ENCODE measurements at regions not wholly inside any gene's neighbourhood (a gene's known extent, or its start where the extent isn't known, plus 50 kb on each side); places are given as distances from the start of the nearest gene placed in this dataset.

GRCh38 chr10:33386926-33387325 is 52.5 kb upstream of the NRP1 start:
- Histone ChIP-seq H3K4me2 (ENCODE audit: insufficient read depth, low read length) (no peak overlapping the region), H3K27ac (ENCODE audit: low read length) (no peak overlapping the region), H4K20me1 (ENCODE audit: insufficient read depth, low read length) (no peaks in the 10 kb centered on the region), H3K36me3 (ENCODE audit: insufficient read depth, low read length) (no peaks in the 10 kb centered on the region), H3K9ac (ENCODE audit: low read depth, low read length) (no peak overlapping the region), H3K4me1 (ENCODE audit: insufficient read depth, low read length) (no peaks in the 10 kb centered on the region), H2AFZ (ENCODE audit: low read depth, low read length) (no peak overlapping the region), H3K79me2 (ENCODE audit: insufficient read depth, low read length) (no peaks in the 10 kb centered on the region), H3K4me3 (ENCODE audit: low read depth in 1 of 2, low read length in 2 of 2) (no peak overlapping the region), H3K27me3 (ENCODE audit: insufficient read depth, low read length, poor library complexity) (peaks cover 4% of the 10 kb centered on the region), H3K9me3 (ENCODE audit: insufficient read depth, low read length, severe bottlenecking) (no peaks in the 10 kb centered on the region)
- no peak for DNase-seq
- TF ChIP-seq, protein P1, sequence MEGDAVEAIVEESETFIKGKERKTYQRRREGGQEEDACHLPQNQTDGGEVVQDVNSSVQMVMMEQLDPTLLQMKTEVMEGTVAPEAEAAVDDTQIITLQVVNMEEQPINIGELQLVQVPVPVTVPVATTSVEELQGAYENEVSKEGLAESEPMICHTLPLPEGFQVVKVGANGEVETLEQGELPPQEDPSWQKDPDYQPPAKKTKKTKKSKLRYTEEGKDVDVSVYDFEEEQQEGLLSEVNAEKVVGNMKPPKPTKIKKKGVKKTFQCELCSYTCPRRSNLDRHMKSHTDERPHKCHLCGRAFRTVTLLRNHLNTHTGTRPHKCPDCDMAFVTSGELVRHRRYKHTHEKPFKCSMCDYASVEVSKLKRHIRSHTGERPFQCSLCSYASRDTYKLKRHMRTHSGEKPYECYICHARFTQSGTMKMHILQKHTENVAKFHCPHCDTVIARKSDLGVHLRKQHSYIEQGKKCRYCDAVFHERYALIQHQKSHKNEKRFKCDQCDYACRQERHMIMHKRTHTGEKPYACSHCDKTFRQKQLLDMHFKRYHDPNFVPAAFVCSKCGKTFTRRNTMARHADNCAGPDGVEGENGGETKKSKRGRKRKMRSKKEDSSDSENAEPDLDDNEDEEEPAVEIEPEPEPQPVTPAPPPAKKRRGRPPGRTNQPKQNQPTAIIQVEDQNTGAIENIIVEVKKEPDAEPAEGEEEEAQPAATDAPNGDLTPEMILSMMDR (IDR thresholded peaks at IDR 0.05; ENCODE audit: borderline replicate concordance, extremely low read depth, low read length, poor library complexity, severe bottlenecking) = no peak
- TF ChIP-seq EZH2 (IDR thresholded peaks at IDR 0.05; ENCODE audit: borderline replicate concordance, low read depth, low read length, severe bottlenecking) = no peak
- ATAC-seq (ENCODE audit: insufficient read depth, low read depth) = no peak

- no peak for TF ChIP-seq EZH2 (IDR thresholded peaks at IDR 0.05; ENCODE audit: borderline replicate concordance, low read depth, low read length, severe bottlenecking)
- TF ChIP-seq, protein P1 (IDR thresholded peaks at IDR 0.05; ENCODE audit: borderline replicate concordance, extremely low read depth, low read length, poor library complexity, severe bottlenecking) = no peak
- no peak for ATAC-seq (ENCODE audit: insufficient read depth, low read depth)
Observed at GRCh38 chr10:33385686-33386085, 51.2 kb upstream of the NRP1 start.

GRCh38 chr10:33385015-33385414 is 50.5 kb upstream of the NRP1 start:
- peaks cover 4% of the 10 kb centered on the region for H3K27me3 ChIP-seq (ENCODE audit: insufficient read depth, low read length, poor library complexity)
- TF ChIP-seq, protein P1 (IDR thresholded peaks at IDR 0.05; ENCODE audit: borderline replicate concordance, extremely low read depth, low read length, poor library complexity, severe bottlenecking) = no peak
- TF ChIP-seq EZH2 (IDR thresholded peaks at IDR 0.05; ENCODE audit: borderline replicate concordance, low read depth, low read length, severe bottlenecking) = no peak
- no peak overlapping the region for H3K4me3 ChIP-seq (ENCODE audit: low read depth in 1 of 2, low read length in 2 of 2)
- no peak overlapping the region for H3K27ac ChIP-seq (ENCODE audit: low read length)
- H3K36me3 ChIP-seq (ENCODE audit: insufficient read depth, low read length) = no peaks in the 10 kb centered on the region
- no peaks in the 10 kb centered on the region for H3K4me1 ChIP-seq (ENCODE audit: insufficient read depth, low read length)
- no peaks in the 10 kb centered on the region for H3K79me2 ChIP-seq (ENCODE audit: insufficient read depth, low read length)
- H3K9ac ChIP-seq (ENCODE audit: low read depth, low read length) = no peak overlapping the region
- DNase-seq = no peak
- H4K20me1 ChIP-seq (ENCODE audit: insufficient read depth, low read length) = no peaks in the 10 kb centered on the region
- no peak overlapping the region for H3K4me2 ChIP-seq (ENCODE audit: insufficient read depth, low read length)
- no peaks in the 10 kb centered on the region for H3K9me3 ChIP-seq (ENCODE audit: insufficient read depth, low read length, severe bottlenecking)
- ATAC-seq (ENCODE audit: insufficient read depth, low read depth) = no peak
- H2AFZ ChIP-seq (ENCODE audit: low read depth, low read length) = no peak overlapping the region

More at GRCh38 chr10:33385686-33386085, 51.2 kb upstream of the NRP1 start:
- peaks cover 4% of the 10 kb centered on the region for H3K27me3 ChIP-seq (ENCODE audit: insufficient read depth, low read length, poor library complexity)
- H3K27ac ChIP-seq (ENCODE audit: low read length) = no peak overlapping the region
- no peak overlapping the region for H3K4me2 ChIP-seq (ENCODE audit: insufficient read depth, low read length)
- H2AFZ ChIP-seq (ENCODE audit: low read depth, low read length) = no peak overlapping the region
- no peak overlapping the region for H3K4me3 ChIP-seq (ENCODE audit: low read depth in 1 of 2, low read length in 2 of 2)
- H4K20me1 ChIP-seq (ENCODE audit: insufficient read depth, low read length) = no peaks in the 10 kb centered on the region
- no peaks in the 10 kb centered on the region for H3K79me2 ChIP-seq (ENCODE audit: insufficient read depth, low read length)
- H3K9me3 ChIP-seq (ENCODE audit: insufficient read depth, low read length, severe bottlenecking) = no peaks in the 10 kb centered on the region
- H3K36me3 ChIP-seq (ENCODE audit: insufficient read depth, low read length) = no peaks in the 10 kb centered on the region
- H3K9ac ChIP-seq (ENCODE audit: low read depth, low read length) = no peak overlapping the region
- DNase-seq = no peak
- H3K4me1 ChIP-seq (ENCODE audit: insufficient read depth, low read length) = no peaks in the 10 kb centered on the region
